SK-N-SH treated with all-trans-retinoic acid at 6 μM for 48 hours (cell line): ENCODE measurements at regions not wholly inside any gene's neighbourhood (a gene's known extent, or its start where the extent isn't known, plus 50 kb on each side); places are given as distances from the start of the nearest gene placed in this dataset.

ENCODE experiments used
- ATAC-seq: fragments of 200-7000 bp; cut with Tn5 transposase; 3 replicates; pipeline ENCODE4 v1.9.1; 2020; ENCODE audit warnings: mild to moderate bottlenecking, moderate library complexity
- ARNTL ChIP-seq: fragments of 450-650 bp; formaldehyde crosslinking; IDR thresholded peaks from 2 replicates; pipeline ENCODE4 v1.5.0; 2020; ENCODE audit warnings: low read depth, mild to moderate bottlenecking, moderate library complexity, borderline replicate concordance
- BACH2 ChIP-seq: fragments of 250-450 bp; sonication (Bioruptor Pico); IDR thresholded peaks from 2 replicates; pipeline ENCODE4 v1.9.0; 2021; ENCODE audit warnings: mild to moderate bottlenecking, borderline replicate concordance
- CREB5 ChIP-seq: fragments of 250-450 bp; sonication (Bioruptor Pico); IDR thresholded peaks from 2 replicates; pipeline ENCODE4 v1.5.1; 2020; ENCODE audit warnings: low read depth, mild to moderate bottlenecking, moderate library complexity
- CSDC2 ChIP-seq: fragments of 250-450 bp; sonication (Bioruptor Pico); IDR thresholded peaks from 2 replicates; pipeline ENCODE4 v1.5.0; 2020; ENCODE audit warnings: mild to moderate bottlenecking, moderate library complexity
- CSRNP3 ChIP-seq: fragments of 250-450 bp; sonication (Bioruptor Pico); IDR thresholded peaks from 2 replicates; pipeline ENCODE4 v1.5.1; 2021; ENCODE audit warnings: mild to moderate bottlenecking, moderate library complexity
- ESRRG ChIP-seq: fragments of 250-450 bp; sonication (Bioruptor Pico); IDR thresholded peaks from 2 replicates; pipeline ENCODE4 v1.6.1; 2021; ENCODE audit warnings: mild to moderate bottlenecking
- GLIS3 ChIP-seq: fragments of 250-450 bp; sonication (Bioruptor Pico); IDR thresholded peaks from 2 replicates; pipeline ENCODE4 v1.5.0; 2020; ENCODE audit warnings: mild to moderate bottlenecking, moderate library complexity
- ISL1 ChIP-seq: fragments of 250-450 bp; sonication (Bioruptor Pico); IDR thresholded peaks from 2 replicates; pipeline ENCODE4 v2.1.2; 2022; ENCODE audit warnings: mild to moderate bottlenecking, moderate library complexity
- OSR1 ChIP-seq: fragments of 250-450 bp; sonication (Bioruptor Pico); IDR thresholded peaks from 2 replicates; pipeline ENCODE4 v1.8.0; 2022; ENCODE audit warnings: moderate library complexity, mild to moderate bottlenecking, inconsistent platforms
- PATZ1 ChIP-seq: fragments of 250-450 bp; sonication (Bioruptor Pico); IDR thresholded peaks from 2 replicates; pipeline ENCODE4 v1.8.0; 2020; ENCODE audit warnings: mild to moderate bottlenecking, moderate library complexity, borderline replicate concordance
- POU6F1 ChIP-seq: fragments of 250-450 bp; sonication (Bioruptor Pico); IDR thresholded peaks from 2 replicates; pipeline ENCODE4 v1.8.0; 2021; ENCODE audit warnings: low read depth, mild to moderate bottlenecking, moderate library complexity, borderline replicate concordance
- RARB ChIP-seq: fragments of 250-450 bp; sonication (Bioruptor Pico); IDR thresholded peaks from 2 replicates; pipeline ENCODE4 v1.8.0; 2021; ENCODE audit warnings: mild to moderate bottlenecking, moderate library complexity
- SNAI2 ChIP-seq: fragments of 250-450 bp; sonication (Bioruptor Pico); IDR thresholded peaks from 2 replicates; pipeline ENCODE4 v1.5.0; 2020; ENCODE audit warnings: mild to moderate bottlenecking, moderate library complexity
- TCF4 ChIP-seq: fragments of 250-450 bp; sonication (Bioruptor Pico); IDR thresholded peaks from 2 replicates; pipeline ENCODE4 v1.8.0; 2021; ENCODE audit warnings: mild to moderate bottlenecking, moderate library complexity, borderline replicate concordance
- TOX ChIP-seq: fragments of 250-450 bp; sonication (Bioruptor Pico); IDR thresholded peaks from 2 replicates; pipeline ENCODE4 v1.8.0; 2021; ENCODE audit warnings: mild to moderate bottlenecking, moderate library complexity, borderline replicate concordance
- TSHZ2 ChIP-seq: fragments of 250-450 bp; sonication (Bioruptor Pico); IDR thresholded peaks from 2 replicates; pipeline ENCODE4 v1.5.0; 2020; ENCODE audit warnings: mild to moderate bottlenecking, moderate library complexity
- ZC3H10 ChIP-seq: fragments of 250-450 bp; sonication (Bioruptor Pico); IDR thresholded peaks from 2 replicates; pipeline ENCODE4 v1.5.1; 2021; ENCODE audit warnings: mild to moderate bottlenecking, moderate library complexity
- ZFP30 ChIP-seq: fragments of 450-650 bp; formaldehyde crosslinking; IDR thresholded peaks from 2 replicates; pipeline ENCODE4 v1.5.0; 2022; ENCODE audit warnings: mild to moderate bottlenecking, moderate library complexity
- ZNF565 ChIP-seq: fragments of 450-650 bp; formaldehyde crosslinking; conservative IDR thresholded peaks from 2 replicates; pipeline ENCODE4 v1.5.0; 2020; ENCODE audit warnings: low read depth, mild to moderate bottlenecking, moderate library complexity
- ZNF70 ChIP-seq: fragments of 450-650 bp; formaldehyde crosslinking; IDR thresholded peaks from 2 replicates; pipeline ENCODE4 v1.5.0; 2020; ENCODE audit warnings: mild to moderate bottlenecking, moderate library complexity
- ZNF8 ChIP-seq: fragments of 450-650 bp; formaldehyde crosslinking; IDR thresholded peaks from 2 replicates; pipeline ENCODE4 v1.5.0; 2020; ENCODE audit warnings: mild to moderate bottlenecking, moderate library complexity

GRCh38 chr12:41923351-41923750 lies 221.3 kb downstream of the GXYLT1 start:
- TF ChIP-seq TOX (CRISPR knock-in tag) = no peak
- TF ChIP-seq TSHZ2 (CRISPR knock-in tag) = no peak
- no peak for TF ChIP-seq ZNF8
- no peak for TF ChIP-seq BACH2
- TF ChIP-seq ISL1 (CRISPR knock-in tag) = no peak
- no peak for TF ChIP-seq OSR1
- TF ChIP-seq CSRNP3 (CRISPR knock-in tag) = no peak
- no peak for TF ChIP-seq SNAI2 (CRISPR knock-in tag)
- no peak for TF ChIP-seq PATZ1
- no peak for TF ChIP-seq POU6F1 (CRISPR knock-in tag)
- TF ChIP-seq ESRRG = no peak
- TF ChIP-seq RARB (CRISPR knock-in tag) = no peak
- TF ChIP-seq ZNF70 (CRISPR knock-in tag) = no peak
- no peak for TF ChIP-seq GLIS3 (CRISPR knock-in tag)
- TF ChIP-seq ZFP30 (CRISPR knock-in tag) = no peak
- TF ChIP-seq ZNF565 (CRISPR knock-in tag) = no peak
- TF ChIP-seq CSDC2 (CRISPR knock-in tag) = no peak
- TF ChIP-seq ZC3H10 = no peak
- TF ChIP-seq, all 23 proteins: peak for 0
- ATAC-seq = no peak

- ATAC-seq = no peak
- TF ChIP-seq PATZ1 (no peak), ZC3H10 (no peak), GLIS3 (CRISPR knock-in tag) (no peak), CREB5 (CRISPR knock-in tag) (no peak), ZFP30 (CRISPR knock-in tag) (no peak), ZNF70 (CRISPR knock-in tag) (no peak), OSR1 (no peak), RARB (CRISPR knock-in tag) (no peak), ESRRG (no peak)
- TF ChIP-seq, all 23 proteins: peak for 0
Observed at GRCh38 chr12:41920355-41920754, 224.3 kb downstream of the GXYLT1 start.

- peak; percentile 40; the same call in 2 of the 3 replicates for ATAC-seq
- TF ChIP-seq ISL1 (CRISPR knock-in tag) (peak; percentile 69), TOX (CRISPR knock-in tag) (no peak), ARNTL (CRISPR knock-in tag) (no peak), CSRNP3 (CRISPR knock-in tag) (no peak), POU6F1 (CRISPR knock-in tag) (no peak), CREB5 (CRISPR knock-in tag) (no peak), TCF4 (CRISPR knock-in tag) (peak; percentile 51; the same call in 1 of the 2 replicates)
Observed at GRCh38 chr12:41919526-41920261, 225.0 kb downstream of the GXYLT1 start.
